Renal pelvis (tissue), 1 donor: ENCODE measurements at regions not wholly inside any gene's neighbourhood (a gene's known extent, or its start where the extent isn't known, plus 50 kb on each side); places are given as distances from the start of the nearest gene placed in this dataset.
"Not testable (repeated sequence)": the region's sequence is repeated elsewhere in the genome, so short reads cannot be mapped to it uniquely, and the experiment has no call there.

ENCODE experiments used
- DNase-seq: peaks from one replicate; pipeline ENCODE4 v3.0.0-alpha.2; 2013

GRCh38 chrX:87236830-87237440, 280.7 kb upstream of the KLHL4 start:
- DNase-seq = no peak

- DNase-seq = no peak
Measured at GRCh38 chrX:87265518-87265917, 252.1 kb upstream of the KLHL4 start.

GRCh38 chrX:87272491-87272890, 245.1 kb upstream of the KLHL4 start:
- DNase-seq = no peak

DNA sequence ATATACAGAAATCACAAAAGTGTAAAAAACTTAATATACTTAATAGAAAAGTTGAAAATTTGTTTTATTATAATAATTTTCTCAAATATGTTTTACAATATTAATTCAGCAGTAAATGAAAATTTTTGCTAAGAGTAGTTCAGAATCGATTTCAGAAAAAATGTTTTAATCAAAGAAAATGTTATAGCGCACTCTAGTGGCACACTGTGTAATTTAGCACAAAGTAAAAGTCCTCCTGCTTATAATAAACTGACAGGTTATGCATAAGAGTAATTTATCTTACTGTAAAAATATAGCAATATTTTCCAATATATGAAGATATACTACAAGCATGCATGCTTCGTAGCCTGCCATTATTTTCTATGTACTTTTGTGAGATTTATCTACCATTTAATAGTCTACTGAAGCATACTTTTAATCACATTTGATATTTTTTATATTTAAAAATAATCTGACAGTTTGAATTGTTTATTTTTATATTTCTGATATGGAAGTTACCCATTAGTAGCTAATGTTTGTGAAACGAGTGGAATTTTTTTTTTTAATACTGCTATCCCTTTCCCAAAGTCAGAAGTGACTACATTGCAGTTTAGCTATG, 217.9 kb upstream of the KLHL4 start:
- DNase-seq = peak; percentile 7

- DNase-seq = no peak
Measured at GRCh38 chrX:87310780-87311179, 206.8 kb upstream of the KLHL4 start.

DNA sequence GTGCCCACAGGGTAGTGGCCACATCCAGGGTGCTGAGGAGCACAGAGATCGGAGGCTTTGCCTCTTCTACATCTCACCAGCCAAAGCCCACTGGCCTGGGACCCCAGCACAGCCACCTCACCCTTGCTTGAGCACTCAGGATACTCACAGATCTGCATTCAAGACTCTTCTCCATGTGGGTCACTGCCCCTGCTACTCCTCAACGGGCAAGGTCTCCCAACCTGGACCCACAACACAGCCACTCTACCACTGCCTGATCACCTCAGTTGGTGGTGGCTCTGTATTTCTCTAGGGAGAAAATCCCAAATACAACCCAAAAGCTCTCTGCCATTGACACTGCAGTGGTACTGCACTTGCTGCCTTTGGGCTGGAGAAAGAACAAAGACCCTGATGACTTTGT, 190.3 kb upstream of the KLHL4 start:
- no peak for DNase-seq

DNA sequence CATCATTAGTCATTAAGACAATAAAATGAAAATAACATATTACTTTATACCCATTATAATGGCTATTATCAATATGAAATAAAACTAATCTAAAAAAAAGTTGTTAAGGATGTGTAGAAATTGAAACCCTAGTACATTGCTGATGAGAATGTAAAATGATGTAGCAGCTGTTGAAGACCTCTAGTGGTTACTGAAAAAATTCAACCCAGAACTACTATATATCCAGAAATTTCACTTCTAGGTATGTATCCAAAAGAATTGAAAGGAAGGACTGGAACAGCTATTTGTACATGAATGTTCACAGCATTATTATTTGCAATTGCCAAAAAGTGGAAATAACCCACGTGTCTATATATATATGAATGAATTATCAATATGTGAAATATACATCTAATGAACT, 180.3 kb upstream of the KLHL4 start:
- DNase-seq = no peak

DNA sequence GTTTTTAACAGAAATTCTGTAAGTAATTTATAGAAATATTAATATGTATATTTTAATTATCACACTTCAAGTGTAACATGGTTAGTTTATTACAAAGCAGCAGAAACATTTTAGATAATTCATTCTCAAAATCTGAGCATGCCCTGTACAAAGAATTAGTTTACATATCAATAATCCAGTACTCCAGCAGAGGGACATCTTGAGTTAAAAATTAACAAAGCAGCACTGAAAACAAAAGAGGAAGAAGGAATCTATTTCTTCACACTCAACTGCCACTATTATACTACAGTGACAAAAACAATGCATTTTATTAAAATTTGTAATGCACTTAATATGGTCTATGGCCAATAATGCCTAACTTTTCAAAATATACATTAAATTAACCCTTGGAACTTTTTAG, 179.1 kb upstream of the KLHL4 start:
- DNase-seq = peak; percentile 22

- no peak for DNase-seq
Measured at GRCh38 chrX:87370865-87371264, 146.7 kb upstream of the KLHL4 start.

DNA sequence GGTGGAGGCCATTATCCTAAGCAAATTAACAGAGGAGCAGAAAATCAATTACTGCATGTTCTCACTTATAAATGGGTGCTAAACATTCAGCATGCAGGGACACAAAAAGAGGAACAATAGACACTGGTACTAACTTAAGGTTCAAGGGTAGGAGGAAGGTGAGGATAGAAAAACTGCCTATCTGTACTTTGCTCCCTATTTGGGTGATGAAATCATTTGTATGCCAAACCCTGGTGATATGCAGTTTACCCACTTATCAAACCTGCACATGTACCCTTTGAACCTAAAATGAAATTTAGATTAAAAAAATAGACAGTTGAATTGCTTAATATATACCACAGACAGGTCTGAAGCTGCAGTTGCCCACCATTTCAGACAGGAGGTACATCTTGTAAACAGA, 143.3 kb upstream of the KLHL4 start:
- no peak for DNase-seq

GRCh38 chrX:87376896-87377295, 140.7 kb upstream of the KLHL4 start:
- DNase-seq = no peak

GRCh38 chrX:87388381-87388780, 129.2 kb upstream of the KLHL4 start:
- no peak for DNase-seq

GRCh38 chrX:87391742-87392141, 125.9 kb upstream of the KLHL4 start:
- DNase-seq = no peak

DNA sequence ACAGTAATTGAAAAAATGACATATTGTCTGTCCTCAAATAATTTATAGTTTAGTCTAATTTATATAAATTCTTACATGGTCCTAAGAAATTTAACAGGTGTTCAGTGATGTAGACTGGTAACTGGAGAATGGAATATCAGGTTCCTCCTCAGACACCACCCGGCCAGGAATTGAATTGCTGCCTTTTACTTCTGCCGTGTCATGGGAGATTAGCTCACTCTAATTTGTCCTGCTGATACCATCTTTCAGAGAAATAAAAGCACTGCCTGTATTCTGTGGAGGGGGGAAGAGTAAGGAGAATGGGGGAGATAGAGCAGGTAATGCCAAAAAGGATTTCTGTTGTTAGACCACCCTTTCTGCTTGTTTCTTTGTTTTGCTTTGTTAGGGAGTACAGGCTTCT, 125.2 kb upstream of the KLHL4 start:
- DNase-seq = no peak

DNA sequence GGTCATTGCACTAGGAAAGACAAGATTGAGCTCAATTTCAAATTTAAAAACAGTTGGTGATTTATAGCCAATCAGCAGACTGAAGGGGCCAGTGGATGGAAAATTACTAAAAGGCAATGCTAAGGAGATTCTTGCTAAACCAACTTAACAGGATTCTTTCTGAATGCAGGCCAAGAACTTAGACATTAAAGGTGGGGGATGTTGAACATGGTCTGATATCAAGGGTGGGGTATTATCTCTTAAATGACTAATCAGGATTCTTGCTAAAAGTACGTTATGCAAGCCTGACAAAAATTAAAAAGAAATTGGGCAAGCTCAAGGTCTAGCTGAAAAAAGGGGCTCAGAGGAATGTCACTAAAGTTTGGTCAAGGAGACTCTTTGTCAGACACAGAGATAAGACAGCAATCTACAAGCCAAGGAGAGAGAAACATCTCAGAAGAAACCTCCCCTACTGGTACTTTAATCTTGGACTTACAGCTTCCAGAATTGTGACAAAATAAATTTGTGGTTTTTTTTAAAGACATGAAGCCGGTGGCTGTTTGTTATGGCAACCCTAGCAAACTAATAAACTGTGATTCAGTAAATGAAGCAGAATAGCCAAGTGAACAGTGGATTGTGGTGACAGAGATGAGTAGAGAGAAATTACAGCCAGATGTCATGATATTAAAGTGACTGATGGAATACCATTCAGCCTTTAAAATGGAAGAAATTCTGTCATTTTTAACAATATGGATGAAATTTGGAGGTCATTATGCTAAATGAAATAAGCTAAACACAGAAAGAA, 120.3 kb upstream of the KLHL4 start:
- DNase-seq = no peak

DNA sequence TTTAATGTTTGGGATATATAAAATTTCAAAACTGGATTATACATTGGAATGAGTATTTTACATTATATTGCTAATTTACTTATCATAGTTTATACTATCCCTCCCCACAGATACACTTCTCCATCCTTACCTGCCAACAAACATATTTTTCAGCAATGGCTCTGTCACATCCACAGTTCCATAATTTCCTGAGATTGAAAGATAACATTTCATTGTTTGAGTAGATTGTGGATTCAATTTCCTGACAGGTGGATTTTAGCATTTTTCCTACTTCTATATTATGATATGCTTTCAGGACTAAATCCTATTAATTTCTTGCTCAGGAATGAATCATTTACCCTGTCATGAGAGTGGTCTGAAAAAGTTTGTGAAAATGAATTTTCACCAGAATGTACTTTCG, 115.3 kb upstream of the KLHL4 start:
- no peak for DNase-seq

- no peak for DNase-seq
Measured at GRCh38 chrX:87403551-87403950, 114.1 kb upstream of the KLHL4 start.

DNA sequence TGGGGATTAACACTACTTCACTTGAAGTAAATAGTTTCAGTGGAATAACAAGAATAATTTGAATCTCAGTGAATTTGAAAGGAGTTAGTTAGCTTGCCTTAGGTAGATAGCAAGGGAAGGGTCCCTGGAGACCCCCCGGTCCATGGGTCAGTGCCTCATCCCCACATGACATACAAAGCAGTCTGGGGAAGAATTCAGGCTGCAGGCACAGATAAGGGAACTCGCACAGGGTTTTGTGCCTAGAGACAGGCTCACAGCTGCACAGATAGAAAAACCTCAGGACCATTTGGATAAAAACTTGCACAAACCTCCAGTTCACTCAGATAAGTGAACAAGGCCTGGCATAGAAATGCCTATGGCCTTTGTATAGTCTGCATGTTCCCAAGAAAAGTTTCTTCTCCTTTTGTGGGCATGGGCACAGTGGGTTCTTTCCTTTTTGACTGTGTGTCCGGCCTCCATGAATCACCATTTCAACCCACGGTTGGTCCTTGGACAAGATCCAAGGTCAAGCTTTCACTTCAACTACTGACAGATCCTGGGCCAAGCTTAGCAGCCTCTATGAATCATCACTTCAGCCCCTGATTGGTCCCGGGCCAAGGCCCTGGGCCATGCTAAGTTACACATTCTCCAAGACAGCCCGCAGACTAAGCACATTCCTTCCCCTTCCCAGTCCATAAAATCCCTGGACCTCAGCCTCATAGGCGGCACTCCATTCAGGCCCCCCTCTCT, 108.3 kb upstream of the KLHL4 start:
- peak; percentile 45 for DNase-seq

GRCh38 chrX:87425618-87426017, 92.0 kb upstream of the KLHL4 start:
- no peak for DNase-seq

DNA sequence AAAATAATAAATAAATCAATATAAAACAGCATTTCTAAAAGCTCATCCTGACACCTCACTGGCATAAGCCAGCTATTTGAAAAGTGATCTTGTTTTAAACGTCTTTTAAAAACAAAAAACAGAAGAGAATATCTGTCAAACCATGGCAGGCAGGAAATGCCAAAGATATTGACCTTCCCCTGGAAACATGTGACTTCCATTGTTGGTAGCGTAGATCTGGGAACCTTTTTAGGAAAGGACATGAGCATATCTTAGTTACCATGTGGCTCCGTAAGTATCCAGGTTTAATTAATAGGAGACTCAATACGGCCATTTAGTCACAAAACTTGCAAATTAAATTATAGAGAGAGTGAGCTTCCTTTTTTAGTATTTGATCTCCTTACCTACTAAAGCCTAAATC, 83.0 kb upstream of the KLHL4 start:
- DNase-seq = no peak

- DNase-seq = not testable (repeated sequence)
Measured at GRCh38 chrX:87448613-87449012, 69.0 kb upstream of the KLHL4 start.

GRCh38 chrX:87465757-87466156, 51.8 kb upstream of the KLHL4 start:
- DNase-seq = not testable (repeated sequence)
